ENCODE measurements at regions not wholly inside any gene's neighbourhood (a gene's known extent, or its start where the extent isn't known, plus 50 kb on each side); places are given as distances from the start of the nearest gene placed in this dataset.

- TF ChIP-seq TFDP2 (CRISPR knock-in tag; IDR thresholded peaks at IDR 0.05) = no peak
- peak; percentile 44 for TF ChIP-seq HNF4A (CRISPR knock-in tag; IDR thresholded peaks at IDR 0.05)
- peak; percentile 83; the same call in 1 of the 2 replicates for TF ChIP-seq MYC (CRISPR knock-in tag; IDR thresholded peaks at IDR 0.05; ENCODE audit: borderline replicate concordance)
- peak; percentile 98 for TF ChIP-seq ZNF431 (CRISPR knock-in tag; IDR thresholded peaks at IDR 0.05; ENCODE audit: borderline replicate concordance, low read depth)
- peak; percentile 98 for TF ChIP-seq ETV5 (CRISPR knock-in tag; IDR thresholded peaks at IDR 0.05; ENCODE audit: borderline replicate concordance)
- TF ChIP-seq ZNF775 (CRISPR knock-in tag; IDR thresholded peaks at IDR 0.05; ENCODE audit: borderline replicate concordance) = no peak
- 0 out of 2 replicates have a peak, but pooled peaks have one; percentile 6 for TF ChIP-seq MAFF (IDR thresholded peaks at IDR 0.05; ENCODE audit: low read depth, low read length)
- no peak for TF ChIP-seq RFX1 (IDR thresholded peaks at IDR 0.05)
- no peak for TF ChIP-seq ZBTB8A (CRISPR knock-in tag; IDR thresholded peaks at IDR 0.05; ENCODE audit: borderline replicate concordance, low read depth)
- TF ChIP-seq, protein P1, sequence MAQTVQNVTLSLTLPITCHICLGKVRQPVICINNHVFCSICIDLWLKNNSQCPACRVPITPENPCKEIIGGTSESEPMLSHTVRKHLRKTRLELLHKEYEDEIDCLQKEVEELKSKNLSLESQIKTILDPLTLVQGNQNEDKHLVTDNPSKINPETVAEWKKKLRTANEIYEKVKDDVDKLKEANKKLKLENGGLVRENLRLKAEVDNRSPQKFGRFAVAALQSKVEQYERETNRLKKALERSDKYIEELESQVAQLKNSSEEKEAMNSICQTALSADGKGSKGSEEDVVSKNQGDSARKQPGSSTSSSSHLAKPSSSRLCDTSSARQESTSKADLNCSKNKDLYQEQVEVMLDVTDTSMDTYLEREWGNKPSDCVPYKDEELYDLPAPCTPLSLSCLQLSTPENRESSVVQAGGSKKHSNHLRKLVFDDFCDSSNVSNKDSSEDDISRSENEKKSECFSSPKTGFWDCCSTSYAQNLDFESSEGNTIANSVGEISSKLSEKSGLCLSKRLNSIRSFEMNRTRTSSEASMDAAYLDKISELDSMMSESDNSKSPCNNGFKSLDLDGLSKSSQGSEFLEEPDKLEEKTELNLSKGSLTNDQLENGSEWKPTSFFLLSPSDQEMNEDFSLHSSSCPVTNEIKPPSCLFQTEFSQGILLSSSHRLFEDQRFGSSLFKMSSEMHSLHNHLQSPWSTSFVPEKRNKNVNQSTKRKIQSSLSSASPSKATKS (CRISPR knock-in tag; IDR thresholded peaks at IDR 0.05) = no peak
- no peak for TF ChIP-seq TAF1 (CRISPR knock-in tag; IDR thresholded peaks at IDR 0.05)
- TF ChIP-seq CBX1 (IDR thresholded peaks at IDR 0.05; ENCODE audit: low read depth) = no peak
- TF ChIP-seq SMARCE1 (IDR thresholded peaks at IDR 0.05; ENCODE audit: borderline replicate concordance) = no peak
- no peak for TF ChIP-seq TEAD2 (CRISPR knock-in tag; IDR thresholded peaks at IDR 0.05)
- peak; percentile 85 for TF ChIP-seq ZNF607 (CRISPR knock-in tag; IDR thresholded peaks at IDR 0.05; ENCODE audit: borderline replicate concordance)
- TF ChIP-seq FIP1L1 (IDR thresholded peaks at IDR 0.05; ENCODE audit: borderline replicate concordance, insufficient read depth, low read depth, low read length) = no peak
- 0 out of 2 replicates have a peak, but pooled peaks have one; percentile 66 for TF ChIP-seq ZNF512 (CRISPR knock-in tag; IDR thresholded peaks at IDR 0.05)
- peak; percentile 85 for TF ChIP-seq ZNF670 (CRISPR knock-in tag; IDR thresholded peaks at IDR 0.05; ENCODE audit: borderline replicate concordance)
- 0 out of 2 replicates have a peak, but pooled peaks have one; percentile 31 for TF ChIP-seq ETV6 (CRISPR knock-in tag; conservative IDR thresholded peaks at IDR 0.05)
- TF ChIP-seq DNMT3B (CRISPR knock-in tag; conservative IDR thresholded peaks at IDR 0.05) = 0 out of 2 replicates have a peak, but pooled peaks have one; percentile 39
- TF ChIP-seq EEA1 (CRISPR knock-in tag; IDR thresholded peaks at IDR 0.05; ENCODE audit: borderline replicate concordance) = no peak; the same call in 1 of the 2 replicates
- TF ChIP-seq GATAD2A (CRISPR knock-in tag; IDR thresholded peaks at IDR 0.05) = peak; percentile 96
- peak; percentile 98 for TF ChIP-seq JUN (CRISPR knock-in tag; IDR thresholded peaks at IDR 0.05)
- TF ChIP-seq ZFYVE20 (CRISPR knock-in tag; IDR thresholded peaks at IDR 0.05; ENCODE audit: borderline replicate concordance, low read depth) = no peak
- peak; percentile 98 for TF ChIP-seq FOSL1 (CRISPR knock-in tag; IDR thresholded peaks at IDR 0.05; ENCODE audit: borderline replicate concordance)
- no peak for TF ChIP-seq PHF5A (CRISPR knock-in tag; IDR thresholded peaks at IDR 0.05; ENCODE audit: low read depth, unreplicated experiment)
- TF ChIP-seq ZNF124 (CRISPR knock-in tag; IDR thresholded peaks at IDR 0.05) = no peak
Observed at GRCh38 chr2:226649871-226650660, 149.6 kb downstream of the IRS1 start (continued).
